H9 (cell line): ENCODE measurements at regions not wholly inside any gene's neighbourhood (a gene's known extent, or its start where the extent isn't known, plus 50 kb on each side); places are given as distances from the start of the nearest gene placed in this dataset.

ENCODE experiments used
- DNase-seq: peaks from one replicate; pipeline ENCODE4 v3.0.0-alpha.2; 2017
- H2AFZ ChIP-seq: one replicate; pipeline ENCODE4 v1.6.1; 2013; ENCODE audit warnings: mild to moderate bottlenecking, low read length, control low read depth, moderate library complexity
- H2AK5ac ChIP-seq: 2 replicates; pipeline ENCODE4 v1.6.1; 2013; ENCODE audit warnings: low read length, control low read depth, mixed read lengths; ENCODE audit not compliant: insufficient read length
- H2BK120ac ChIP-seq: one replicate; pipeline ENCODE4 v1.6.1; 2013; ENCODE audit warnings: low read depth, mild to moderate bottlenecking, low read length, control low read depth, inconsistent platforms; ENCODE audit not compliant: poor library complexity, severe bottlenecking
- H2BK12ac ChIP-seq: 2 replicates; pipeline ENCODE4 v1.6.1; 2013; ENCODE audit warnings: low read length, control low read depth, mixed read lengths, low read depth; ENCODE audit not compliant: insufficient read length
- H2BK15ac ChIP-seq: 2 replicates; pipeline ENCODE4 v1.6.1; 2013; ENCODE audit warnings: low read depth, low read length, control low read depth
- H2BK20ac ChIP-seq: one replicate; pipeline ENCODE4 v1.6.1; 2013; ENCODE audit warnings: low read depth, mild to moderate bottlenecking, low read length, control low read depth, inconsistent platforms; ENCODE audit not compliant: poor library complexity, severe bottlenecking
- H2BK5ac ChIP-seq: 2 replicates; pipeline ENCODE4 v1.6.1; 2013; ENCODE audit warnings: low read length, control low read depth, mixed read lengths; ENCODE audit not compliant: insufficient read length
- H3K14ac ChIP-seq: 2 replicates; pipeline ENCODE4 v1.6.1; 2013; ENCODE audit warnings: low read length, control low read depth; ENCODE audit not compliant: insufficient read depth
- H3K18ac ChIP-seq: 2 replicates; pipeline ENCODE4 v1.6.1; 2013; ENCODE audit warnings: low read depth, mild to moderate bottlenecking, mixed read lengths, low read length, control low read depth; ENCODE audit not compliant: insufficient read length
- H3K23ac ChIP-seq: 2 replicates; pipeline ENCODE4 v1.6.1; 2013; ENCODE audit warnings: low read length, control low read depth, mixed read lengths, low read depth; ENCODE audit not compliant: insufficient read length
- H3K23me2 ChIP-seq: 2 replicates; pipeline ENCODE4 v1.6.1; 2013; ENCODE audit warnings: low read depth, mild to moderate bottlenecking, mixed read lengths, low read length, control low read depth; ENCODE audit not compliant: insufficient read length, poor library complexity, severe bottlenecking
- H3K27ac ChIP-seq: 2 replicates; pipeline ENCODE4 v1.5.1; 2013; ENCODE audit warnings: low read length, control low read depth, mixed read lengths, low read depth; ENCODE audit not compliant: insufficient read length
- H3K27me3 ChIP-seq: 2 replicates; pipeline ENCODE4 v1.6.1; 2013; ENCODE audit warnings: low read length, control low read depth, inconsistent platforms; ENCODE audit not compliant: insufficient read depth
- H3K4ac ChIP-seq: 2 replicates; pipeline ENCODE4 v1.6.1; 2013; ENCODE audit warnings: low read depth, mild to moderate bottlenecking, control low read depth, inconsistent platforms, low read length, moderate library complexity
- H3K4me1 ChIP-seq: 2 replicates; pipeline ENCODE4 v1.6.1; 2013; ENCODE audit warnings: low read length, control low read depth, inconsistent platforms; ENCODE audit not compliant: insufficient read depth
- H3K4me2 ChIP-seq: 2 replicates; pipeline ENCODE4 v1.6.1; 2013; ENCODE audit warnings: low read length, control low read depth, mixed read lengths; ENCODE audit not compliant: insufficient read length, insufficient read depth
- H3K56ac ChIP-seq: 2 replicates; pipeline ENCODE4 v1.6.1; 2013; ENCODE audit warnings: low read depth, mild to moderate bottlenecking, mixed read lengths, low read length, control low read depth; ENCODE audit not compliant: insufficient read length
- H3K79me1 ChIP-seq: 2 replicates; pipeline ENCODE4 v1.6.1; 2013; ENCODE audit warnings: low read depth, mild to moderate bottlenecking, moderate library complexity, low read length, control low read depth, inconsistent platforms; ENCODE audit not compliant: insufficient read depth, poor library complexity, severe bottlenecking
- H3K79me2 ChIP-seq: 2 replicates; pipeline ENCODE4 v1.6.1; 2013; ENCODE audit warnings: low read length, control low read depth, inconsistent platforms; ENCODE audit not compliant: insufficient read depth
- H3K9ac ChIP-seq: 2 replicates; pipeline ENCODE4 v1.6.1; 2013; ENCODE audit warnings: low read length, control low read depth, mixed read lengths; ENCODE audit not compliant: insufficient read length; ENCODE audit errors: extremely low read depth
- H3K9me3 ChIP-seq: one replicate; pipeline ENCODE4 v1.6.1; 2013; ENCODE audit warnings: low read depth, low read length, inconsistent platforms; ENCODE audit not compliant: control insufficient read depth
- H3T11ph ChIP-seq: one replicate; pipeline ENCODE4 v1.6.1; 2013; ENCODE audit warnings: mild to moderate bottlenecking, low read length, control low read depth, inconsistent platforms
- H4K20me1 ChIP-seq: one replicate; pipeline ENCODE4 v1.6.1; 2013; ENCODE audit not compliant: control insufficient read depth, insufficient read length, insufficient read depth
- H4K5ac ChIP-seq: 2 replicates; pipeline ENCODE4 v1.6.1; 2013; ENCODE audit warnings: low read depth, mild to moderate bottlenecking, mixed read lengths, low read length, control low read depth; ENCODE audit not compliant: insufficient read length
- H4K8ac ChIP-seq: replicated peaks from 2 replicates; pipeline ENCODE4 v1.6.1; 2013; ENCODE audit warnings: low read length, control low read depth, mixed read lengths, low read depth; ENCODE audit not compliant: insufficient read length
- H4K91ac ChIP-seq: 2 replicates; pipeline ENCODE4 v1.6.1; 2013; ENCODE audit warnings: low read depth, mild to moderate bottlenecking, moderate library complexity, mixed read lengths, low read length, control low read depth; ENCODE audit not compliant: insufficient read length
- H3K27ac Mint-ChIP-seq, 3 experiments: 2 replicates in 2 of 3; 3 replicates in 1 of 3; pipeline ENCODE4 v1.8.0; 2020 to 2021; ENCODE audit warnings: mixed read lengths in 3 of 3, mild to moderate bottlenecking in 1 of 3, moderate library complexity in 1 of 3
- H3K27me3 Mint-ChIP-seq: 2 replicates; pipeline ENCODE4 v1.8.0; 2021; ENCODE audit warnings: low read depth, mild to moderate bottlenecking, moderate library complexity, mixed read lengths
- H3K36me3 Mint-ChIP-seq, 3 experiments: 2 replicates in 2 of 3; 3 replicates in 1 of 3; pipeline ENCODE4 v1.8.0; 2020 to 2021; ENCODE audit warnings: low read depth in 3 of 3, mixed read lengths in 3 of 3; ENCODE audit not compliant: insufficient read depth in 1 of 3
- H3K4me1 Mint-ChIP-seq, 2 experiments: 2 replicates each; pipeline ENCODE4 v1.8.0; 2020; ENCODE audit warnings: mixed read lengths in 2 of 2
- H3K4me3 Mint-ChIP-seq, 2 experiments: 2 replicates in 1 of 2; 3 replicates in 1 of 2; pipeline ENCODE4 v1.8.0; 2020 to 2021; ENCODE audit warnings: mild to moderate bottlenecking in 2 of 2, mixed read lengths in 2 of 2, moderate library complexity in 1 of 2
- H3K9me3 Mint-ChIP-seq, 2 experiments: 2 replicates in 1 of 2; 3 replicates in 1 of 2; pipeline ENCODE4 v1.8.0; 2020; ENCODE audit warnings: mild to moderate bottlenecking in 2 of 2, mixed read lengths in 2 of 2, moderate library complexity in 1 of 2
- CTCF ChIP-seq: fragments of 200-600 bp; sonication (generic); conservative IDR thresholded peaks from 3 replicates; pipeline ENCODE4 v1.8.0; 2021; ENCODE audit warnings: antibody characterized with exemption, mild to moderate bottlenecking
- WGBS: extraction: QIAGEN DNeasy Blood & Tissue Kit; methylation state at CpG from one replicate; pipeline ENCODE4 v1.1.7; 2013; ENCODE audit warnings: missing lambda C conversion rate, low lambda C conversion rate, mixed read lengths; ENCODE audit not compliant: insufficient read length; ENCODE audit errors: extremely low coverage; 5-methylcytosine and 5-hydroxymethylcytosine counted together

- no CpG with 5 or more reads among the region's 2 CpGs for WGBS
- H3K9ac ChIP-seq, result no peak overlapping the region
- H4K20me1 ChIP-seq, result no peaks in the 10 kb centered on the region
- no peak for DNase-seq
- H2BK20ac ChIP-seq, result no peak overlapping the region
- Mint-ChIP-seq H3K27ac (no peak overlapping the region), H3K27me3 (peaks cover 45% of the 10 kb centered on the region), H3K9me3 (no peaks in the 10 kb centered on the region), H3K4me1 (peaks cover 22 to 27% of the 10 kb centered on the region in 2 experiments), H3K4me3 (no peak overlapping the region), H3K36me3 (no peaks in the 10 kb centered on the region)
- no peak overlapping the region for H4K5ac ChIP-seq
- no peak overlapping the region for H3K4ac ChIP-seq
- H2BK5ac ChIP-seq, result no peak overlapping the region
- TF ChIP-seq CTCF, result no peak
- H2BK120ac ChIP-seq, result no peak overlapping the region
- no peaks in the 10 kb centered on the region for H3K79me1 ChIP-seq
- no peak overlapping the region for H3K56ac ChIP-seq
- H3K4me1 ChIP-seq, result peaks cover 2% of the 10 kb centered on the region; the same call in 1 of the 2 replicates
- H4K91ac ChIP-seq, result no peak overlapping the region
- H3K14ac ChIP-seq, result no peak overlapping the region
- H3K18ac ChIP-seq, result no peak overlapping the region
- no peaks in the 10 kb centered on the region for H3K79me2 ChIP-seq
- no peak overlapping the region for H2AK5ac ChIP-seq
- no peak overlapping the region for H4K8ac ChIP-seq
- H3K27me3 ChIP-seq, result no peaks in the 10 kb centered on the region
- H2AFZ ChIP-seq, result no peak overlapping the region
- H3K23me2 ChIP-seq, result no peaks in the 10 kb centered on the region
- no peak overlapping the region for H2BK15ac ChIP-seq
- H3K4me2 ChIP-seq, result no peak overlapping the region
- no peaks in the 10 kb centered on the region for H3K9me3 ChIP-seq
- no peak overlapping the region for H3K23ac ChIP-seq
- H3K27ac ChIP-seq, result no peak overlapping the region
- no peak overlapping the region for H3T11ph ChIP-seq
- H2BK12ac ChIP-seq, result no peak overlapping the region
Measured at GRCh38 chr3:146783446-146783845, 178.3 kb upstream of the PLSCR5 start.
